Adrenal gland (tissue), 5 donors: ENCODE measurements at regions not wholly inside any gene's neighbourhood (a gene's known extent, or its start where the extent isn't known, plus 50 kb on each side); places are given as distances from the start of the nearest gene placed in this dataset.

Experiments
- CTCF ChIP-seq, 6 experiments: fragments of 450-650 bp in 4 of 6; fragments of 200-600 bp in 2 of 6; sonication (generic) in 1 of 6; IDR thresholded peaks; 1 replicate in 5 of 6; 2 replicates in 1 of 6; pipeline versions ENCODE4 v1.5.1 to v1.8.0; 2016 to 2021; ENCODE audit warnings: antibody characterized with exemption in 6 of 6, mild to moderate bottlenecking in 2 of 6, moderate library complexity in 1 of 6
- POLR2A ChIP-seq, 2 donors: fragments of 450-650 bp; IDR thresholded peaks; one replicate each; pipeline ENCODE4 v1.6.1; 2017; ENCODE audit warnings: antibody characterized with exemption in 2 of 2, mild to moderate bottlenecking in 2 of 2, moderate library complexity in 1 of 2
- donor health status: DM: no; HTN: no; CAD: no.

- TF ChIP-seq CTCF (IDR thresholded peaks at IDR 0.05): no peak
- TF ChIP-seq POLR2A (IDR thresholded peaks at IDR 0.05): no peak
These were observed 146.5 kb downstream of the GLRX3 start for GRCh38 chr10:130282492-130283218.
